ENCODE measurements at regions not wholly inside any gene's neighbourhood (a gene's known extent, or its start where the extent isn't known, plus 50 kb on each side); places are given as distances from the start of the nearest gene placed in this dataset.

DNA sequence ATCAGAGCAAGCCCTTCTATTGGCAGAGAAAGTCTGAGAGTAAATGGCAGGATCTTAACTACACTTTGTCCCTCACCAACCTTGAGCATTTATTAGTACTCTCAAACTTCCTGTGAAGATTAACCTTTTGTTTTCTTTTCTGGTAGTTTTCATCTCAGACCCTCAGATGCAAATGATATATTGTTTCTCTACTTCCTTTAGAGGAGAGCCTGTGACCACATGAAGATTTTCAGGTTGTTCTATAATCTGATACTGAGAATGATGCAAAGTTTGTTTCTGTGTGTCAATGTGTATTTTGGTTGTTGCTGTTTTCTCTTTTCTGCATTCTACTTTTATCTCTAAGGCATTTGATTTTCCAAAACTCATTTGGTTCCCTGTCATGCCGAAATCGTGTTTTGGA is 165.8 kb upstream of the CYSLTR1 start:
- DNase-seq (ENCODE audit: low spot score), result no peak

DNA sequence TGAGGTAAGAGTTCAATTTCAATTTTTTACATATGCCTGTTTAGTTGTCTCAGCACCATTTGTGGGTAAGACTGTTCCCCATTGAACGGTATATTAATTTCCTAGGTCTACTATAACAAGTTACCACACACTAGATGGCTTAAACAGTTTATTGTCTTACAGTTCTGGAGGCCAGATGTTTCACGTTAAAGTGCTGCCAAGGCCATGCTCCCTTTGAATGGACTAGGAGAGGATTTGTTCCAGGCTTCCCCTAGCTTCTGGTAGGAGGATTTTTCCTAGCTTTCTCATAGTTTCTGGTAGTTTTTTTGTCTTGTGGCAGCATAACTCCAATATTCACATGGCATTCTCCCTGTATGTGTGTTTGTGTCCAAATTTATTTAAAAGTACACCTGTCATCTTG is 149.3 kb upstream of the CYSLTR1 start:
- no peak for DNase-seq (ENCODE audit: low spot score)

DNA sequence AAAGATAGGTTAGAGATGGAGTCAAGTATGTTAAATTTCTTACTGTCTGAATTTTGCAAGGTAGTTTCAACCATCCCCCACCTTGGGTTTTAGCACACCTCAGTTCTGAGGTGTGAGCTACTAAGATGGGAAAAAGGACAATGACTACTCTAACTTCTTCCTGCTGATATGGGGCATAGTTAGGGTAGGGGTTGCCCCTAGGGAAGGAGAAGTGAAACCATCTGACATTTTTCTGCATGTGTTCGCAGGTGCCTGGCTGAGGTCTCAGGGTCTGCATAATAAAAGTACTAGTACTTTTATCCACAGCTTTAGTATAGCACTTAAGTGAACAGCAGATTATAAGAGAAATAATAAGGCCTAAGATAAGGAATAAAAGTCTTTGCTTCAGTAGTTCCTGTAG is 129.5 kb upstream of the CYSLTR1 start:
- DNase-seq (ENCODE audit: low spot score), result no peak

DNA sequence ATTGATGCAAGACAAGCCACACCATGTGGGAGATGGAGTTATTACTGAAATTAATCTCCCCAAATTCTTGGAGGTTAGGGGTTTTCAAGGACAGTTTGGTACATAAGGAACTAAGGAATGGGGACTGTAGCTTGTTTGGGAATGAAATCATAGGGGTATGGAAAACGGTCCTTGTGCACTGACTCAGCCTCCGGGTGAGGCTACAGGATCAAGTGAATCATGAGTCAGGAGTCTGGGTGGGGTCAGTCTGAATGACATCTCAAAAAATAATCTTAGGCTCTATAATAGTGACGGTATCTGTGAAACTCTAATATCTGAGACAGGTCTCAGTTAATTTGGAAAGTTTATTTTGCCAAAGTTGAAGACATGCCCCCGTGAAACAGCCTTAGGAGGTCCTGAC is 128.5 kb upstream of the CYSLTR1 start:
- DNase-seq (ENCODE audit: low spot score), result no peak

DNA sequence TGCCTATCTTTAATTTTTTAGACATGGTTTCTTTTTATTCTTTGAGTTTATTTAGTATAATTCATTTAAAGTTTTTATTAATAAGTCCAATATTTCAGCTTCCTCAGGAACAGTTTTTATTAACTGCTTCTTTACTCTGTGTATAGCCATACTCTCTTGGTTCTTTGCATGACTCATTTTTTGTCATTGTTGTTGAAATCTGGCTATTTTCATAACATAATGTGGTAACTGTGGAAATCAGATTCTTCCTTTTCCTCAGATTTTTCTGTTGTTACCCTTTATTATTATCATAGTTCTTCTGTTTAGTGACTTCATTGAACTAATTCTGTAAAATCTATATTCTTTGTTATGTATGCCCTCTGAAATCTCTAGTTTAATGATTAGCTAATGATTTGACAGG is 124.9 kb upstream of the CYSLTR1 start:
- no peak for DNase-seq (ENCODE audit: low spot score)

DNA sequence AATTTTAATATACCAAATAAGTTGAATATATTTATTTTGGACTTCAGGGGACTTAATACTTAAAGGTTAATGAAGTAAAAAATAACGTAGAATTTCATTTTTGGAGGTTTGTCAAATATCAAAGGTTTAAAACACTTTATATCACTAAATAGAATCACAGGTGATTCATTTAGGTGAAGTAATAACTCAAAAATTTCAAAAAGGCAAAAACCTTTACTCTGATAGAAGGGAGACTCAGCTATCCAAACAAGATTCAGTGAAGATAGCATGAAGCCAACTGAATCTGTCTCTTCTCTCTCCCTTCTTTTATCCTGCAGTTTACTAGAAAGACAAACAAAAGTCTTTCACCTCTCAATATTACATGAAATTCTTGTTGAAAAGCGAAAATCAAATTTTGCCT is 110.2 kb upstream of the CYSLTR1 start:
- no peak for DNase-seq (ENCODE audit: low spot score)

DNA sequence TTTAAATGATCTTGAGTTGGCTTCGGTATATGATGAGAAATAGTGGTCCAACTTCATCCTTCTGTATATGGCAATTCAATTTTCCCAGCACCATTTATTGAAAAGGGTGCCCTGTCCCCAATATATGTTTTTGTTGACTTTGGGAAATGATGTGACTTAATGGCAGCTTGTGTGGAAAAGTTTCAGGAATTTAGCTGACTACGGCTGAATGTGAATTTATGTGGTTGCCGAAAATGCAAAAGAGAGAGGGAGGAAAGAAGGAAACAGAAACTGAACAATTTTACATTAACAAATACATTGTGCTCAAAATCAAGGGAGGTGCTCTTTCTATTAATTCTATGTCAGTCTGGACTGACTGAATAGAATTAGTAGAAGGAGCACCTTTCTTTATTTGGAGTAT is 101.8 kb upstream of the CYSLTR1 start:
- DNase-seq (ENCODE audit: low spot score), result no peak

DNA sequence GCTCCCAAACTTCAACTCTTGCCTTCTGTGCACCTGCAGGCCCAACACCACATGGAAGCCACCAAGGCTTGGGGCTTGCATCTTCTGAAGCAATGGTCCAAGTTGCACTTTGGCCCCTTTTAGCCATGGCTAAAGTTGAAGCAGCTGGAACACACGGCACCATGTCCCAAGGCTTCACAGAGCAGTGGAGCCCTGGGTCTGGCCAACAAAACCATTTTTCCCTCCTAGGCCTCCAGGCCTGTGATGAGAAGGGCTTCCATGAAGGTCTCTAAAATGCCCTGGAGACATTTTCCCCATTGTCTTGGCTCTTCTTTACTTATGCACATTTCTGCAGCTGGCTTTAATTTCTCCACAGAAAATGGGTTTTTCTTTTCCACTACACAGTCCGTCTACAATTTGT is 61.3 kb upstream of the CYSLTR1 start:
- no peak for DNase-seq (ENCODE audit: low spot score)

DNA sequence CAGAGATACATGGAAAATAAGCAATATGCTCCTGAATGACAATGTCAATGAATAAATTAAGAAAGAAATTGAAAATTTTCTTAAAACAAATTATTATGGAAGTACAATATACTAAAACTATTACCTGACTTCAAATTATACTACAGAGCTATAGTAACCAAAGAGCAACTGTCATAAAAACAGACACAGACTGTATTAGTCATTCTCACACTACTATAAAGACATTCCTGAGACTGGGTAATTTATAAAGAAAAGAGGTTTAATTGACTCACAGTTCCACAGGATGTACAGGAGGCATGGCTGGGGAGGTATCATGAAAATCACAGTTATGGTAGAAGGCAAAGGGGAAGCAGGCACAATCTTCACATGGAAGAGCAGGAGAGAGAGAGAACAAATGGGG is 60.0 kb upstream of the CYSLTR1 start:
- DNase-seq (ENCODE audit: low spot score), result no peak

DNA sequence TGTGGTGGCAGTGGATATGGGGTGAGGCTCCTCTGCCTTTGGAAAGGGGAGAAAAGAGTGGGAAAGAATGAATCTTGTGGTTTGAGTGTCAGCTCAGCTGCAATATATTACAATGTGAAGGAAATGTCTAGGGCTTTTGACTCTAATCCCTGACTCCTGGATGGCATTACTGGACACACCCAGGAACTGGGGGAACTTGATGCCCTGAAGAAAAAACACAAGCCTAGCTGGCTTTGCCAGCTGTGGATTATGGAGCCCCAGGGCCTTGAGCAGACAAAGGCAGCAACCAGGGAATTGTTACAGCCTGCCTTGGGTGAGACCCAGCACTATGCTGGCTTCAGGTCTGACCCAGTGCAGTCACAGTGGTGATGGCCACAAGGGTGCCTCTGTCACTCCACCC is 57.1 kb upstream of the CYSLTR1 start:
- DNase-seq (ENCODE audit: low spot score), result no peak

DNA sequence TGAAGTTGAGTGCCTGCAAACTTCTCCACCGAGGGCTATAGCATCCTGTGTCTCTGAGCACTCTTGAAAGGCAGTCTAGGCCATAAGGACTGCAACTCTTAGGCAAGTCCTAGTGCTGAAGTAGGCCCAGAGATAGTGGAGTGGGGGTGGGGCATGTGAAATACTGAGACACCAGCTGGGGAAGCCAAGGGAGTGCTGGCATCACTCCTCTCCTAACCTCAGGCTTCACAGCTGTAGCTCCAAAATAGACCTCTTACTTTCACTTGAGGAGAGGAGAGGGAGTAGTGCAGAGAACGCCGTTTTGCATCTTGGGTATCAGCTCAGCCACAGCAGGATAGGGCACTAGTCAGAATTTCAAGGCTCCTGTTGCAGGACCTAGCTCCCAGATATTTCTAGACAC is 56.2 kb upstream of the CYSLTR1 start:
- no peak for DNase-seq (ENCODE audit: low spot score)

DNA sequence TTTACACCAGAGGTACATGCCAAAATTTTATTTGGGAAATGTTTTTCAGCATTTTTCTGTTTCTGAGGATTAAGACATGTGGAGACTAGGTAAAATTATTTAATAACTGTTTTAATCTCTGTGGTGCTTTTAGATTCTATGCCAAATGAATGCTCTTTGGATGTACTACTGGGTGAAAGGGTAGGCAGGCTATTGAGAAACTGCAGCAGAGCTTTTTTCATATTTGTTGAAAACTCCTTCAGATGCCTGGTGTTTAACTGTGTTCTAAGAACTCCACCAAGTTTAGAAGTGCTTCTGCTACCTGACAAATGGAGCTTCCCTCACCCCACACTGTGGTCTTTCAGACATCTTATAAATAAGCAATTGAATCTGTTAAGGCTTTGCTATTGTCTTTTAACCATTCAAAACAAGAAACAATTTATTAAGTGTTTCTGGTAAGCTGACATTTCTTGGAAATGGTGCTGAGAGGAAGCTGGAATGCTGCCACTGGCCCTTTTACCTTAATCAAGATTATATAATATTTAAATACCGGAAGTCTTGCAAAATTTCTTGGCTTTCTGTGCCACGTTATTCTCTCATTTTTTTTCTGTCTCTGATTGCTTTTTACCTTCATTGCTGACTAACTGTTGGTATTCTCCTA is 51.2 kb upstream of the CYSLTR1 start:
- no peak for DNase-seq (ENCODE audit: low spot score)
